K562 (cell line): ENCODE measurements at regions not wholly inside any gene's neighbourhood (a gene's known extent, or its start where the extent isn't known, plus 50 kb on each side); places are given as distances from the start of the nearest gene placed in this dataset.
A peak's percentile ranks its signal among the peaks of the same experiment; 100 is the strongest.

Experiments used
- ATF1 ChIP-seq, 2 experiments: fragments of 450-650 bp in 1 of 2; IDR thresholded peaks; 2 replicates each; pipeline ENCODE4 v1.6.1; 2016; ENCODE audit warnings: missing compliant biosample characterization in 1 of 2, missing genetic modification characterization in 1 of 2
- CBX5 ChIP-seq: IDR thresholded peaks from 2 replicates; pipeline ENCODE4 v1.6.1; 2014; ENCODE audit warnings: low read depth, borderline replicate concordance
- CEBPB ChIP-seq: fragments of 450-650 bp; IDR thresholded peaks from 2 replicates; pipeline ENCODE4 v1.6.1; 2016; ENCODE audit warnings: missing genetic modification characterization, missing compliant biosample characterization
- CREB1 ChIP-seq, 2 experiments: sonication (generic) in 1 of 2; formaldehyde crosslinking in 1 of 2; IDR thresholded peaks; 2 replicates each; pipeline versions ENCODE4 v1.6.1 to v1.8.0; 2012 to 2022; ENCODE audit warnings: inconsistent platforms in 1 of 2, mild to moderate bottlenecking in 1 of 2, missing genetic modification reagents in 1 of 2, moderate library complexity in 1 of 2
- DEAF1 ChIP-seq: fragments of 450-650 bp; formaldehyde crosslinking; IDR thresholded peaks from 2 replicates; pipeline ENCODE4 v1.4.0; 2020; ENCODE audit warnings: mild to moderate bottlenecking, moderate library complexity
- GTF2E2 ChIP-seq: fragments of 200-800 bp; sonication (Bioruptor generic); IDR thresholded peaks from 2 replicates; pipeline ENCODE4 v1.6.1; 2016; ENCODE audit warnings: missing genetic modification characterization, missing compliant biosample characterization
- HES1 ChIP-seq: fragments of 450-650 bp; IDR thresholded peaks from 2 replicates; pipeline ENCODE4 v1.6.1; 2016; ENCODE audit warnings: low read depth, mild to moderate bottlenecking, moderate library complexity
- HMG20A ChIP-seq: fragments of 450-650 bp; formaldehyde crosslinking; conservative IDR thresholded peaks from 2 replicates; pipeline ENCODE4 v1.4.0; 2020; ENCODE audit warnings: mild to moderate bottlenecking, mixed read lengths
- NFATC3 ChIP-seq: fragments of 450-650 bp; IDR thresholded peaks from 2 replicates; pipeline ENCODE4 v1.6.1; 2017; ENCODE audit warnings: mild to moderate bottlenecking
- NUFIP1 ChIP-seq: fragments of 450-650 bp; IDR thresholded peaks from 2 replicates; pipeline ENCODE4 v1.6.1; 2018; ENCODE audit not compliant: partially characterized antibody
- RAD21 ChIP-seq, 2 experiments: fragments of 250-450 bp in 1 of 2; fragments of 450-650 bp in 1 of 2; sonication (Bioruptor Pico) in 1 of 2; formaldehyde crosslinking in 1 of 2; IDR thresholded peaks in 1 of 2; conservative IDR thresholded peaks in 1 of 2; 2 replicates each; pipeline versions ENCODE4 v1.4.0 to v1.8.0; 2020 to 2022; ENCODE audit warnings: mild to moderate bottlenecking in 2 of 2, moderate library complexity in 1 of 2
- REST ChIP-seq, 2 experiments: fragments of 450-650 bp; formaldehyde crosslinking in 1 of 2; IDR thresholded peaks; 2 replicates each; pipeline versions ENCODE4 v1.4.0 to v1.6.1; 2014 to 2020; ENCODE audit warnings: mild to moderate bottlenecking in 2 of 2, borderline replicate concordance in 1 of 2, low read depth in 1 of 2
- ZKSCAN8 ChIP-seq: fragments of 200-800 bp; sonication (Bioruptor generic); IDR thresholded peaks from 2 replicates; pipeline ENCODE4 v1.6.1; 2016; ENCODE audit warnings: missing genetic modification characterization, missing compliant biosample characterization
- ZNF253 ChIP-seq: fragments of 250-450 bp; sonication (Bioruptor Pico); conservative IDR thresholded peaks from 2 replicates; pipeline ENCODE4 v1.6.1; 2021; ENCODE audit warnings: mild to moderate bottlenecking
- ZNF561 ChIP-seq: fragments of 450-650 bp; formaldehyde crosslinking; conservative IDR thresholded peaks from 2 replicates; pipeline ENCODE4 v1.4.0; 2020; ENCODE audit warnings: mild to moderate bottlenecking, moderate library complexity

- TF ChIP-seq DEAF1 (CRISPR knock-in tag) (peak; percentile 33; the same call in 1 of the 2 replicates), ZKSCAN8 (CRISPR knock-in tag) (no peak), ZNF561 (no peak), CREB1 (IDR thresholded peaks at IDR 0.05) (no peak), CREB1 (CRISPR knock-in tag; IDR thresholded peaks at IDR 0.05) (no peak), HMG20A (no peak), ATF1 (CRISPR knock-in tag; IDR thresholded peaks at IDR 0.05) (no peak), ATF1 (tag; IDR thresholded peaks at IDR 0.05) (no peak), GTF2E2 (tag) (no peak), NUFIP1 (no peak), CBX5 (no peak), RAD21 (CRISPR knock-in tag; conservative IDR thresholded peaks at IDR 0.05 in 1 of 2, IDR thresholded peaks at IDR 0.05 in 1 of 2) (peak; percentile 72 to 79), REST (IDR thresholded peaks at IDR 0.05; ENCODE audit: borderline replicate concordance) (peak; percentile 43; the same call in 1 of the 2 replicates), REST (CRISPR knock-in tag; IDR thresholded peaks at IDR 0.05; ENCODE audit: low read depth) (no peak), ZNF253 (CRISPR knock-in tag) (no peak), CEBPB (peak; percentile 74), HES1 (no peak), NFATC3 (no peak)
Observed at GRCh38 chr10:114876602-114877300, 55.2 kb downstream of the FHIP2A start (continued).
